ES-I3 (cell line): ENCODE measurements at regions not wholly inside any gene's neighbourhood (a gene's known extent, or its start where the extent isn't known, plus 50 kb on each side); places are given as distances from the start of the nearest gene placed in this dataset.

Source experiments
- H3K36me3 ChIP-seq: 2 replicates; pipeline ENCODE4 v1.6.1; 2013; ENCODE audit warnings: mild to moderate bottlenecking, low read length, control low read depth, moderate library complexity; ENCODE audit not compliant: insufficient read depth
- H3K4me1 ChIP-seq: 2 replicates; pipeline ENCODE4 v1.6.1; 2013; ENCODE audit warnings: mild to moderate bottlenecking, control low read depth, low read length; ENCODE audit not compliant: insufficient read depth
- H3K9ac ChIP-seq: 2 replicates; pipeline ENCODE4 v1.6.1; 2013; ENCODE audit warnings: low read depth, mild to moderate bottlenecking, low read length, moderate library complexity
- H3K9me3 ChIP-seq: 2 replicates; pipeline ENCODE4 v1.6.1; 2013; ENCODE audit warnings: mild to moderate bottlenecking, low read length, moderate library complexity; ENCODE audit not compliant: control insufficient read depth, insufficient read depth

- H3K4me1 ChIP-seq: no peaks in the 10 kb centered on the region; the same call in 1 of the 2 replicates
- no peaks in the 10 kb centered on the region for H3K9me3 ChIP-seq
- no peak overlapping the region for H3K9ac ChIP-seq
- no peaks in the 10 kb centered on the region for H3K36me3 ChIP-seq
Measured at GRCh38 chr1:29643281-29643680, 407.0 kb downstream of the PTPRU start.

GRCh38 chr1:29642519-29642918 lies 406.2 kb downstream of the PTPRU start:
- Histone ChIP-seq H3K4me1 (no peaks in the 10 kb centered on the region; the same call in 1 of the 2 replicates), H3K36me3 (no peaks in the 10 kb centered on the region), H3K9ac (no peak overlapping the region), H3K9me3 (no peaks in the 10 kb centered on the region)

GRCh38 chr1:29641921-29642320 lies 405.6 kb downstream of the PTPRU start:
- Histone ChIP-seq H3K9ac (no peak overlapping the region), H3K4me1 (no peaks in the 10 kb centered on the region; the same call in 1 of the 2 replicates)

GRCh38 chr1:29640428-29640785 lies 404.1 kb downstream of the PTPRU start:
- no peaks in the 10 kb centered on the region for H3K36me3 ChIP-seq
- H3K9ac ChIP-seq: no peak overlapping the region
- no peaks in the 10 kb centered on the region for H3K9me3 ChIP-seq
- no peaks in the 10 kb centered on the region; the same call in 1 of the 2 replicates for H3K4me1 ChIP-seq

More at GRCh38 chr1:29641921-29642320, 405.6 kb downstream of the PTPRU start:
- Histone ChIP-seq H3K9me3 (no peaks in the 10 kb centered on the region), H3K36me3 (no peaks in the 10 kb centered on the region)

- no peaks in the 10 kb centered on the region for H3K36me3 ChIP-seq
- H3K9ac ChIP-seq: no peak overlapping the region
- H3K9me3 ChIP-seq: no peaks in the 10 kb centered on the region
- no peaks in the 10 kb centered on the region; the same call in 1 of the 2 replicates for H3K4me1 ChIP-seq
Measured at GRCh38 chr1:29639741-29640427, 403.6 kb downstream of the PTPRU start.

- Histone ChIP-seq H3K36me3 (no peaks in the 10 kb centered on the region), H3K4me1 (no peaks in the 10 kb centered on the region; the same call in 1 of the 2 replicates), H3K9ac (no peak overlapping the region), H3K9me3 (no peaks in the 10 kb centered on the region)
Measured at GRCh38 chr1:29639156-29639736, 402.9 kb downstream of the PTPRU start.

- Histone ChIP-seq H3K4me1 (no peaks in the 10 kb centered on the region; the same call in 1 of the 2 replicates), H3K36me3 (no peaks in the 10 kb centered on the region), H3K9ac (no peak overlapping the region), H3K9me3 (no peaks in the 10 kb centered on the region)
Measured at GRCh38 chr1:29638281-29638680, 402.0 kb downstream of the PTPRU start.

- no peaks in the 10 kb centered on the region for H3K9me3 ChIP-seq
- no peaks in the 10 kb centered on the region for H3K36me3 ChIP-seq
Measured at GRCh38 chr1:29636936-29637335, 400.6 kb downstream of the PTPRU start.

GRCh38 chr1:29635501-29636263 lies 399.4 kb downstream of the PTPRU start:
- no peaks in the 10 kb centered on the region; the same call in 1 of the 2 replicates for H3K4me1 ChIP-seq
- H3K36me3 ChIP-seq: no peaks in the 10 kb centered on the region
- H3K9me3 ChIP-seq: no peaks in the 10 kb centered on the region
- H3K9ac ChIP-seq: no peak overlapping the region

More at GRCh38 chr1:29636936-29637335, 400.6 kb downstream of the PTPRU start:
- Histone ChIP-seq H3K9ac (no peak overlapping the region), H3K4me1 (no peaks in the 10 kb centered on the region; the same call in 1 of the 2 replicates)

GRCh38 chr1:29634746-29635335 lies 398.5 kb downstream of the PTPRU start:
- Histone ChIP-seq H3K9me3 (no peaks in the 10 kb centered on the region), H3K9ac (no peak overlapping the region), H3K4me1 (no peaks in the 10 kb centered on the region; the same call in 1 of the 2 replicates), H3K36me3 (no peaks in the 10 kb centered on the region)

- no peak overlapping the region for H3K9ac ChIP-seq
- H3K36me3 ChIP-seq: no peaks in the 10 kb centered on the region
- no peaks in the 10 kb centered on the region for H3K9me3 ChIP-seq
- H3K4me1 ChIP-seq: no peaks in the 10 kb centered on the region
Measured at GRCh38 chr1:29634324-29634723, 398.0 kb downstream of the PTPRU start.

GRCh38 chr1:29633771-29634170 lies 397.4 kb downstream of the PTPRU start:
- Histone ChIP-seq H3K9ac (no peak overlapping the region), H3K36me3 (no peaks in the 10 kb centered on the region), H3K4me1 (no peaks in the 10 kb centered on the region), H3K9me3 (no peaks in the 10 kb centered on the region)

- H3K9ac ChIP-seq: no peak overlapping the region
- H3K4me1 ChIP-seq: no peaks in the 10 kb centered on the region
- H3K36me3 ChIP-seq: no peaks in the 10 kb centered on the region
- H3K9me3 ChIP-seq: no peaks in the 10 kb centered on the region
Measured at GRCh38 chr1:29632806-29633615, 396.7 kb downstream of the PTPRU start.
